ENCODE measurements at regions not wholly inside any gene's neighbourhood (a gene's known extent, or its start where the extent isn't known, plus 50 kb on each side); places are given as distances from the start of the nearest gene placed in this dataset.

DNA sequence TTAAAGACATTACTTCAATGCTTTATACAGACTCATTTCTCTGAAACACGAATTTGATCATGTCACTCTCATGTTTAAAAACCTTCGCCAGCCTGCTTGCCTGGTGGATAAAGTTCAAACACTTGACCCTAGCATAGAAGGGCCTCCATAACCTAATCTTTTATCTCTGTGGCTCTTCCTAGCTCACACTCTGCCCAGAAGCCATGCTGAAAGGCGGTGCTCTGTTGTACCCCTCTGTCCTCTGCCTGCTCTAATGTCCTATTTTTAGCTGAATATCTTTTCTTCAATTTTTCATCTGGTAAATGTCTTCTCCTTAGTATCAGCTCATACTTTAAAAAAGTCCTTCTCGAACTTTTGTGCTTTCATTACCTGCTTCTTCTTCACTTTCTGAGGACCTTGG, 302.6 kb upstream of the BOD1L1 start:
- Mint-ChIP-seq H3K4me1 (ENCODE audit: unreplicated experiment) (peaks cover 4% of the 10 kb centered on the region), H3K4me3 (ENCODE audit: unreplicated experiment) (no peak overlapping the region)

DNA sequence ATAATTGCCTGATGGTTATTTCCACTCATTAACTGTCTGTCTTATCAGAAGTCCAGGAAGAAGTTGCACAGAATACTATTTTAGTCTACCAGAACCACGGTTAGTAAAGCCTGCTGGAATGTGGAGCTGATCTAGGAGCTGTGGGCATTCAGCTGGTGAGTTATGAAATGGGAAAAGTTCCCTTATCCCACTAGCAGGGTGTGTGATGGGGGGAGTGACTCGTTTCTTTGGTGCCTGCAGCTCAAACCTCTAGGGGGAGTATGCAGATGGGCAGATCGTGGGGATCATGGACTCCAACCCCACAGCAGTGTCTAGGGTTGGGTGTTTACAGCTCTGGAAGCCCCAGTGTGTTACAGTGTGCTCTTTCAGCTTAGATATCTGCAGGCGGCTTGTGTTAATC, 305.7 kb upstream of the BOD1L1 start:
- Mint-ChIP-seq H3K36me3 (ENCODE audit: unreplicated experiment) (peaks cover 4% of the 10 kb centered on the region), H3K27ac (ENCODE audit: unreplicated experiment) (no peak overlapping the region), H3K4me1 (ENCODE audit: unreplicated experiment) (peaks cover 4% of the 10 kb centered on the region), H3K9me3 (ENCODE audit: unreplicated experiment) (no peaks in the 10 kb centered on the region), H3K27me3 (ENCODE audit: unreplicated experiment) (no peaks in the 10 kb centered on the region), H3K4me3 (ENCODE audit: unreplicated experiment) (no peak overlapping the region)
- TF ChIP-seq, protein P1, sequence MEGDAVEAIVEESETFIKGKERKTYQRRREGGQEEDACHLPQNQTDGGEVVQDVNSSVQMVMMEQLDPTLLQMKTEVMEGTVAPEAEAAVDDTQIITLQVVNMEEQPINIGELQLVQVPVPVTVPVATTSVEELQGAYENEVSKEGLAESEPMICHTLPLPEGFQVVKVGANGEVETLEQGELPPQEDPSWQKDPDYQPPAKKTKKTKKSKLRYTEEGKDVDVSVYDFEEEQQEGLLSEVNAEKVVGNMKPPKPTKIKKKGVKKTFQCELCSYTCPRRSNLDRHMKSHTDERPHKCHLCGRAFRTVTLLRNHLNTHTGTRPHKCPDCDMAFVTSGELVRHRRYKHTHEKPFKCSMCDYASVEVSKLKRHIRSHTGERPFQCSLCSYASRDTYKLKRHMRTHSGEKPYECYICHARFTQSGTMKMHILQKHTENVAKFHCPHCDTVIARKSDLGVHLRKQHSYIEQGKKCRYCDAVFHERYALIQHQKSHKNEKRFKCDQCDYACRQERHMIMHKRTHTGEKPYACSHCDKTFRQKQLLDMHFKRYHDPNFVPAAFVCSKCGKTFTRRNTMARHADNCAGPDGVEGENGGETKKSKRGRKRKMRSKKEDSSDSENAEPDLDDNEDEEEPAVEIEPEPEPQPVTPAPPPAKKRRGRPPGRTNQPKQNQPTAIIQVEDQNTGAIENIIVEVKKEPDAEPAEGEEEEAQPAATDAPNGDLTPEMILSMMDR (IDR thresholded peaks at IDR 0.05): no peak
- no peak for DNase-seq (ENCODE audit: extremely low spot score, unreplicated experiment)

More for the DNA sequence above, 302.6 kb upstream of the BOD1L1 start:
- no peak overlapping the region for H3K27ac Mint-ChIP-seq (ENCODE audit: unreplicated experiment)
- H3K36me3 Mint-ChIP-seq (ENCODE audit: unreplicated experiment): peaks cover 4% of the 10 kb centered on the region
- no peaks in the 10 kb centered on the region for H3K27me3 Mint-ChIP-seq (ENCODE audit: unreplicated experiment)
- DNase-seq (ENCODE audit: extremely low spot score, unreplicated experiment): no peak
- TF ChIP-seq, protein P1 (IDR thresholded peaks at IDR 0.05): no peak
- H3K9me3 Mint-ChIP-seq (ENCODE audit: unreplicated experiment): no peaks in the 10 kb centered on the region

DNA sequence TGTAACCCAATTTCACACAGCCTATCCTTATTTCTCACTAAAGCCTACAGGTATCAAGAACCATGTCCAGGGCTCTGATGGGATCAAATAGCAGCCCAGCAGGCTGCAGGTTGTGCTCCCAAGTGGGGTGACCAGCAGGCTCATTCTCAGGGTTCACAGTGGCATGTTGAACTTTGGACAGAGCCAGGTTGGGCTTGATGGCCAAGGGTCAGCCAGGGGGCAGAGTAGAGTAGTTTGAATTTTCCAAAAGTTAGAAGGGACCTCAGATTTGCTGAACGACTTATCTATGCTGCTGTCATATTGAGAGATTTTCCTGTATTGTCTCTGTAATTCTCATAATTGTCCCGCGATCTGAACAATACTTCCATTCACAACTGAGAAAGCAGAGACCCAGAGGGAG, 310.8 kb upstream of the BOD1L1 start:
- no peak overlapping the region for H3K27ac Mint-ChIP-seq (ENCODE audit: unreplicated experiment)
- DNase-seq (ENCODE audit: extremely low spot score, unreplicated experiment): no peak
- H3K4me3 Mint-ChIP-seq (ENCODE audit: unreplicated experiment): no peak overlapping the region
- TF ChIP-seq, protein P1 (IDR thresholded peaks at IDR 0.05): no peak
- no peaks in the 10 kb centered on the region for H3K27me3 Mint-ChIP-seq (ENCODE audit: unreplicated experiment)
- H3K4me1 Mint-ChIP-seq (ENCODE audit: unreplicated experiment): no peaks in the 10 kb centered on the region
- no peaks in the 10 kb centered on the region for H3K9me3 Mint-ChIP-seq (ENCODE audit: unreplicated experiment)
- peaks cover 1% of the 10 kb centered on the region for H3K36me3 Mint-ChIP-seq (ENCODE audit: unreplicated experiment)

DNA sequence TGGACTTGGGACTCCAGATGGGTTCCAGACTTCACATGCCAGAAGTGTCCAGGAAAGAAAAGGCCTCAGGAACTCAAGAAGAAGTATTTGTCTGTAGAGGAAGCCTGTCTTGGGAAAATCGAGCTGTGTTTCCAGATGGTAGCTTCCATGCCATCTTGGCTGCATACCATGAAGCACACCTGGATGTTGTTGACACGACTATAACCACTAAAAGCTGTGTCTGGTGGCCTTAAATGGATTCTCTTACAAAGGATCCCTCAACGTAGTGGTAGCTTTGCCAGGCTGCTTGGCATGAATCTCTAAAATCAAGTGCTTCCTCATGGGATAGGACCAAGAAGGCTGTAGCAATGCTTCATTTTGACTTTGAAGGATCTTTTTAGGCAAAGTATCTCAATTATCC, 313.4 kb upstream of the BOD1L1 start:
- no peaks in the 10 kb centered on the region for H3K9me3 Mint-ChIP-seq (ENCODE audit: unreplicated experiment)
- no peaks in the 10 kb centered on the region for H3K27me3 Mint-ChIP-seq (ENCODE audit: unreplicated experiment)
- no peak for DNase-seq (ENCODE audit: extremely low spot score, unreplicated experiment)
- H3K27ac Mint-ChIP-seq (ENCODE audit: unreplicated experiment): no peak overlapping the region
- TF ChIP-seq, protein P1 (IDR thresholded peaks at IDR 0.05): no peak
- no peak overlapping the region for H3K4me3 Mint-ChIP-seq (ENCODE audit: unreplicated experiment)
- H3K36me3 Mint-ChIP-seq (ENCODE audit: unreplicated experiment): peaks cover 1% of the 10 kb centered on the region
- H3K4me1 Mint-ChIP-seq (ENCODE audit: unreplicated experiment): no peaks in the 10 kb centered on the region

DNA sequence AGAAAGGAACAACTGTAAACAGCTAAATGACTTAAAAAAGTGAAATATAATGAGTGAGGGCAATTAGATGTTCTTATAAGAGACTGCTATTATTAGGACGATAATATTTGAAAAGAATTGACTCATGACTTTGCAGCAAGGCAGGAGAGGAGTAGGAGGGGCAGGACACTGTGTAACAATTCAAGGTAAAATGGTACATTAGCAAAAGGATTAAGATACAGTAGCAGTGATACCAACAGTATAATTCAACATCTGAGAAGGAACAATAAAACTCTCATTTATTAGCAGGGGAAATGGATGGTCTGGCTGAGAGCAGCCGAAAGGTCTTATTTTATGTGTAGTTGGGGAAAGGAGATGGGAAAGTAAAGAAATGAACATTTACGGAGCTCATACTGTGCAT, 315.5 kb upstream of the BOD1L1 start:
- H3K4me1 Mint-ChIP-seq (ENCODE audit: unreplicated experiment): peaks cover 14% of the 10 kb centered on the region
- TF ChIP-seq, protein P1 (IDR thresholded peaks at IDR 0.05): no peak
- no peaks in the 10 kb centered on the region for H3K27me3 Mint-ChIP-seq (ENCODE audit: unreplicated experiment)
- H3K36me3 Mint-ChIP-seq (ENCODE audit: unreplicated experiment): peaks cover 1% of the 10 kb centered on the region
- DNase-seq (ENCODE audit: extremely low spot score, unreplicated experiment): no peak
- H3K27ac Mint-ChIP-seq (ENCODE audit: unreplicated experiment): no peak overlapping the region
- H3K4me3 Mint-ChIP-seq (ENCODE audit: unreplicated experiment): no peak overlapping the region
- no peaks in the 10 kb centered on the region for H3K9me3 Mint-ChIP-seq (ENCODE audit: unreplicated experiment)
